DOHH2 (cell line): ENCODE measurements at regions not wholly inside any gene's neighbourhood (a gene's known extent, or its start where the extent isn't known, plus 50 kb on each side); places are given as distances from the start of the nearest gene placed in this dataset.

Experiments
- H3F3A ChIP-seq: fragments of 200-600 bp; sonication (generic), shearing (Covaris generic); 2 replicates; pipeline ENCODE4 v1.6.0; 2016; ENCODE audit warnings: antibody characterized with exemption, mild to moderate bottlenecking; ENCODE audit not compliant: control insufficient read depth, insufficient read depth
- H3K27ac ChIP-seq: fragments of 200-600 bp; sonication (generic); 2 replicates; pipeline ENCODE4 v1.5.1; 2014; ENCODE audit warnings: low read depth, mild to moderate bottlenecking, low read length, moderate library complexity
- H3K27me3 ChIP-seq: fragments of 200-600 bp; sonication (generic); 2 replicates; pipeline ENCODE4 v1.6.1; 2014; ENCODE audit warnings: mild to moderate bottlenecking, low read length, mixed read lengths; ENCODE audit not compliant: control insufficient read depth
- H3K36me3 ChIP-seq: fragments of 200-600 bp; sonication (generic); 2 replicates; pipeline ENCODE4 v1.6.1; 2014; ENCODE audit warnings: mild to moderate bottlenecking, low read length, moderate library complexity, mixed read lengths; ENCODE audit not compliant: control insufficient read depth
- H3K4me1 ChIP-seq: fragments of 200-600 bp; sonication (generic); 2 replicates; pipeline ENCODE4 v1.6.1; 2014; ENCODE audit warnings: mild to moderate bottlenecking, low read length, mixed read lengths; ENCODE audit not compliant: control insufficient read depth
- H3K4me2 ChIP-seq: fragments of 200-600 bp; sonication (generic); 2 replicates; pipeline ENCODE4 v1.6.0; 2014; ENCODE audit warnings: mild to moderate bottlenecking, low read length, moderate library complexity
- H3K4me3 ChIP-seq: fragments of 200-600 bp; sonication (generic); 2 replicates; pipeline ENCODE4 v1.5.1; 2014; ENCODE audit warnings: mild to moderate bottlenecking, low read length, mixed read lengths
- H3K79me2 ChIP-seq: fragments of 200-600 bp; sonication (generic); 2 replicates; pipeline ENCODE4 v1.6.1; 2014; ENCODE audit warnings: mild to moderate bottlenecking, low read length, mixed read lengths; ENCODE audit not compliant: control insufficient read depth
- H3K9me2 ChIP-seq: fragments of 200-600 bp; sonication (generic); replicated peaks from 2 replicates; pipeline ENCODE4 v1.6.1; 2014; ENCODE audit warnings: mild to moderate bottlenecking, low read length, mixed read lengths; ENCODE audit not compliant: control insufficient read depth
- H3K9me3 ChIP-seq: fragments of 200-600 bp; sonication (generic); 2 replicates; pipeline ENCODE4 v1.6.1; 2014; ENCODE audit warnings: antibody characterized with exemption, low read length, mixed read lengths; ENCODE audit not compliant: control insufficient read depth, insufficient read depth
- H4K20me1 ChIP-seq: fragments of 200-600 bp; sonication (generic); 2 replicates; pipeline ENCODE4 v1.6.0; 2014; ENCODE audit warnings: low read depth, mild to moderate bottlenecking, antibody characterized with exemption, low read length, moderate library complexity; ENCODE audit not compliant: control insufficient read depth, insufficient read depth
- CTCF ChIP-seq: fragments of 200-600 bp; sonication (generic); IDR thresholded peaks from one replicate; pipeline ENCODE4 v1.5.1; 2014; ENCODE audit warnings: antibody characterized with exemption, mild to moderate bottlenecking, low read depth, low read length; ENCODE audit not compliant: poor library complexity, severe bottlenecking
- EZH2phosphoT487 ChIP-seq: fragments of 200-600 bp; sonication (generic); IDR thresholded peaks from 2 replicates; pipeline ENCODE4 v1.6.1; 2017; ENCODE audit warnings: borderline replicate concordance, mild to moderate bottlenecking, antibody characterized with exemption, low read length, moderate library complexity, mixed read lengths

- H4K20me1 ChIP-seq, result no peaks in the 10 kb centered on the region
- no peaks in the 10 kb centered on the region for H3F3A ChIP-seq
- no peak overlapping the region for H3K27ac ChIP-seq
- H3K4me3 ChIP-seq, result no peak overlapping the region
- H3K9me2 ChIP-seq, result no peaks in the 10 kb centered on the region
- H3K27me3 ChIP-seq, result peaks cover 9% of the 10 kb centered on the region; the same call in 1 of the 2 replicates
- H3K4me1 ChIP-seq, result no peaks in the 10 kb centered on the region
- no peak overlapping the region for H3K4me2 ChIP-seq
- TF ChIP-seq CTCF, result no peak
- no peak for TF ChIP-seq EZH2phosphoT487
- H3K36me3 ChIP-seq, result no peaks in the 10 kb centered on the region
- H3K79me2 ChIP-seq, result no peaks in the 10 kb centered on the region
- H3K9me3 ChIP-seq, result no peaks in the 10 kb centered on the region
Measured at GRCh38 chr5:171646102-171647042, 139.2 kb upstream of the SMIM23 start.

- H3K4me1 ChIP-seq, result no peaks in the 10 kb centered on the region
- H3K4me3 ChIP-seq, result no peak overlapping the region
- TF ChIP-seq EZH2phosphoT487 (no peak), CTCF (no peak)
Measured at GRCh38 chr5:171647043-171647903, 138.3 kb upstream of the SMIM23 start.

GRCh38 chr5:171647904-171648260 lies 137.7 kb upstream of the SMIM23 start:
- peaks cover 9% of the 10 kb centered on the region; the same call in 1 of the 2 replicates for H3K27me3 ChIP-seq
- H3F3A ChIP-seq, result no peaks in the 10 kb centered on the region
- no peaks in the 10 kb centered on the region for H3K4me1 ChIP-seq
- no peak overlapping the region for H3K4me3 ChIP-seq
- H4K20me1 ChIP-seq, result no peaks in the 10 kb centered on the region
- no peaks in the 10 kb centered on the region for H3K79me2 ChIP-seq
- no peaks in the 10 kb centered on the region for H3K36me3 ChIP-seq
- H3K4me2 ChIP-seq, result no peak overlapping the region
- no peaks in the 10 kb centered on the region for H3K9me2 ChIP-seq
- TF ChIP-seq EZH2phosphoT487 (no peak), CTCF (no peak)
- no peak overlapping the region for H3K27ac ChIP-seq
- no peaks in the 10 kb centered on the region for H3K9me3 ChIP-seq

More at GRCh38 chr5:171647043-171647903, 138.3 kb upstream of the SMIM23 start:
- Histone ChIP-seq H4K20me1 (no peaks in the 10 kb centered on the region), H3K9me2 (no peaks in the 10 kb centered on the region), H3K36me3 (no peaks in the 10 kb centered on the region), H3K9me3 (no peaks in the 10 kb centered on the region), H3K27me3 (peaks cover 9% of the 10 kb centered on the region; the same call in 1 of the 2 replicates), H3F3A (no peaks in the 10 kb centered on the region), H3K79me2 (no peaks in the 10 kb centered on the region), H3K4me2 (no peak overlapping the region), H3K27ac (no peak overlapping the region)
